ENCODE measurements at regions not wholly inside any gene's neighbourhood (a gene's known extent, or its start where the extent isn't known, plus 50 kb on each side); places are given as distances from the start of the nearest gene placed in this dataset.

- no peak overlapping the region for H3K4me3 Mint-ChIP-seq
- no peak for TF ChIP-seq CTCF (IDR thresholded peaks at IDR 0.05)
- ATAC-seq (ENCODE audit: low read depth) = no peak
- peaks cover 3% of the 10 kb centered on the region for H3K27me3 Mint-ChIP-seq
- H3K9me3 Mint-ChIP-seq = peaks cover 5% of the 10 kb centered on the region
- no peaks in the 10 kb centered on the region for H3K36me3 Mint-ChIP-seq (ENCODE audit: low read depth)
- H3K27ac Mint-ChIP-seq = no peak overlapping the region
- ChIA-PET CTCF (no interaction called here), POLR2A (no interaction called here)
- intact Hi-C loops (cut with micrococcal nuclease) = no loop called here
- no peaks in the 10 kb centered on the region for H3K4me1 Mint-ChIP-seq
- no peak for DNase-seq
These were observed 424.5 kb downstream of the ENC1 start for GRCh38 chr5:74216012-74216411.

- TF ChIP-seq CTCF (IDR thresholded peaks at IDR 0.05) = no peak
- no peaks in the 10 kb centered on the region for H3K4me1 Mint-ChIP-seq
- ATAC-seq (ENCODE audit: low read depth) (no peak), DNase-seq (no peak)
- H3K9me3 Mint-ChIP-seq = no peaks in the 10 kb centered on the region
- peaks cover 6% of the 10 kb centered on the region for H3K27me3 Mint-ChIP-seq
- intact Hi-C loops (cut with micrococcal nuclease) = no loop called here
- H3K4me3 Mint-ChIP-seq = no peak overlapping the region
- no peak overlapping the region for H3K27ac Mint-ChIP-seq
- no peaks in the 10 kb centered on the region for H3K36me3 Mint-ChIP-seq (ENCODE audit: low read depth)
- CTCF ChIA-PET = no interaction called here
- POLR2A ChIA-PET = no interaction called here
These were observed 428.2 kb downstream of the ENC1 start for GRCh38 chr5:74212336-74212735.

- intact Hi-C loops (cut with micrococcal nuclease) = no loop called here
- Mint-ChIP-seq H3K4me3 (no peak overlapping the region), H3K9me3 (no peaks in the 10 kb centered on the region), H3K27me3 (peaks cover 6% of the 10 kb centered on the region), H3K36me3 (ENCODE audit: low read depth) (no peaks in the 10 kb centered on the region), H3K27ac (no peak overlapping the region), H3K4me1 (no peaks in the 10 kb centered on the region)
- DNase-seq = no peak
- POLR2A ChIA-PET = no interaction called here
- CTCF ChIA-PET = no interaction called here
- TF ChIP-seq CTCF (IDR thresholded peaks at IDR 0.05) = no peak
- ATAC-seq (ENCODE audit: low read depth) = no peak
These were observed 431.0 kb downstream of the ENC1 start for GRCh38 chr5:74209571-74209970.

- H3K27me3 Mint-ChIP-seq = peaks cover 6% of the 10 kb centered on the region
- ATAC-seq (ENCODE audit: low read depth) = no peak
- H3K27ac Mint-ChIP-seq = no peak overlapping the region
- ChIA-PET CTCF (no interaction called here), POLR2A (no interaction called here)
- H3K4me1 Mint-ChIP-seq = no peaks in the 10 kb centered on the region
- H3K9me3 Mint-ChIP-seq = no peaks in the 10 kb centered on the region
- H3K4me3 Mint-ChIP-seq = no peak overlapping the region
- DNase-seq = no peak
- no peak for TF ChIP-seq CTCF (IDR thresholded peaks at IDR 0.05)
- intact Hi-C loops (cut with micrococcal nuclease) = no loop called here
- H3K36me3 Mint-ChIP-seq (ENCODE audit: low read depth) = no peaks in the 10 kb centered on the region
These were observed 433.7 kb downstream of the ENC1 start for GRCh38 chr5:74206579-74207550.

GRCh38 chr5:74205767-74206578 is 434.6 kb downstream of the ENC1 start:
- CTCF ChIA-PET = no interaction called here
- intact Hi-C loops (cut with micrococcal nuclease) = no loop called here
- Mint-ChIP-seq H3K9me3 (no peaks in the 10 kb centered on the region), H3K4me1 (no peaks in the 10 kb centered on the region), H3K4me3 (no peak overlapping the region), H3K27ac (no peak overlapping the region), H3K27me3 (peaks cover 3% of the 10 kb centered on the region), H3K36me3 (ENCODE audit: low read depth) (no peaks in the 10 kb centered on the region)
- POLR2A ChIA-PET = no interaction called here
- no peak for DNase-seq
- no peak for ATAC-seq (ENCODE audit: low read depth)
- no peak for TF ChIP-seq CTCF (IDR thresholded peaks at IDR 0.05)

Measured in activated B cell treated with CpG ODN at 0.5 μM for 24 hours (primary cell).